OCI-LY7 (cell line): ENCODE measurements at regions not wholly inside any gene's neighbourhood (a gene's known extent, or its start where the extent isn't known, plus 50 kb on each side); places are given as distances from the start of the nearest gene placed in this dataset.

ENCODE experiments used
- CTCF ChIP-seq: fragments of 200-600 bp; sonication (generic); conservative IDR thresholded peaks from 2 replicates; pipeline ENCODE4 v1.5.1; 2014; ENCODE audit warnings: mild to moderate bottlenecking, antibody characterized with exemption, low read length, moderate library complexity, mixed read lengths
- EZH2phosphoT487 ChIP-seq: fragments of 200-600 bp; sonication (generic); IDR thresholded peaks from 2 replicates; pipeline ENCODE4 v1.6.1; 2018; ENCODE audit warnings: low read depth, borderline replicate concordance, mild to moderate bottlenecking, mixed run types, antibody characterized with exemption, low read length, moderate library complexity, mixed read lengths

GRCh38 chr15:36335224-36335623, 244.2 kb upstream of the CDIN1 start:
- no peak for TF ChIP-seq CTCF
- TF ChIP-seq EZH2phosphoT487: no peak
